WTC11 (cell line): ENCODE measurements at regions not wholly inside any gene's neighbourhood (a gene's known extent, or its start where the extent isn't known, plus 50 kb on each side); places are given as distances from the start of the nearest gene placed in this dataset.

Experiments used
- ATAC-seq: fragments of 200-7000 bp; cut with Tn5 transposase; 2 replicates; pipeline ENCODE4 v1.10.0; 2021; ENCODE audit warnings: mild to moderate bottlenecking, moderate library complexity
- CTCF ChIA-PET: fragments of 300-600 bp; sonication (Branson Sonifier 250); formaldehyde crosslinking; loops from one replicate; lab custom pipeline; 2021; ENCODE audit warnings: antibody characterized with exemption; lab: Charles Lee
- POLR2A ChIA-PET: fragments of 350-600 bp; sonication (Branson Sonifier 250); formaldehyde crosslinking; loops from one replicate; lab custom pipeline; 2021; ENCODE audit warnings: antibody characterized with exemption; lab: Charles Lee
- DNase-seq: peaks from one replicate; pipeline ENCODE4 v3.0.0; 2021; ENCODE audit warnings: low spot score
- H3K27ac Mint-ChIP-seq: 2 replicates; pipeline ENCODE4 v1.8.0; 2021; ENCODE audit warnings: mixed read lengths
- H3K27me3 Mint-ChIP-seq: 2 replicates; pipeline ENCODE4 v1.8.0; 2021; ENCODE audit warnings: low read depth, mild to moderate bottlenecking, moderate library complexity, mixed read lengths
- H3K36me3 Mint-ChIP-seq: 2 replicates; pipeline ENCODE4 v1.8.0; 2021; ENCODE audit warnings: mixed read lengths
- H3K4me1 Mint-ChIP-seq: 2 replicates; pipeline ENCODE4 v1.8.0; 2022; ENCODE audit warnings: mixed read lengths
- H3K4me3 Mint-ChIP-seq: 2 replicates; pipeline ENCODE4 v1.8.0; 2021; ENCODE audit warnings: mild to moderate bottlenecking, moderate library complexity, mixed read lengths
- H3K9me3 Mint-ChIP-seq: 2 replicates; pipeline ENCODE4 v1.8.0; 2021; ENCODE audit warnings: mixed read lengths
- CREB1 ChIP-seq: sonication (generic); formaldehyde crosslinking; IDR thresholded peaks from 2 replicates; pipeline ENCODE4 v1.8.0; 2023; ENCODE audit warnings: mild to moderate bottlenecking, missing genetic modification reagents
- FOXJ3 ChIP-seq: sonication (generic); formaldehyde crosslinking; IDR thresholded peaks from 2 replicates; pipeline ENCODE4 v1.9.0; 2021; ENCODE audit warnings: missing genetic modification reagents, mild to moderate bottlenecking, borderline replicate concordance
- GRHL2 ChIP-seq: fragments of 250-450 bp; sonication (Bioruptor Pico); IDR thresholded peaks from 2 replicates; pipeline ENCODE4 v1.8.0; 2022; ENCODE audit warnings: mild to moderate bottlenecking, moderate library complexity; ENCODE audit not compliant: insufficient replicate concordance, severe bottlenecking
- HMGA2 ChIP-seq: fragments of 250-450 bp; sonication (Bioruptor Pico); IDR thresholded peaks from 2 replicates; pipeline ENCODE4 v1.4.0; 2021; ENCODE audit warnings: mild to moderate bottlenecking, moderate library complexity
- NFE2L1 ChIP-seq: sonication (generic); formaldehyde crosslinking; IDR thresholded peaks from 2 replicates; pipeline ENCODE4 v1.8.1; 2023; ENCODE audit warnings: missing genetic modification reagents
- PRRX2 ChIP-seq: fragments of 250-450 bp; sonication (Bioruptor Pico); IDR thresholded peaks from 2 replicates; pipeline ENCODE4 v1.8.0; 2021; ENCODE audit warnings: mild to moderate bottlenecking
- TCF7 ChIP-seq: sonication (generic); formaldehyde crosslinking; IDR thresholded peaks from 2 replicates; pipeline ENCODE4 v1.8.0; 2022; ENCODE audit warnings: mild to moderate bottlenecking, low read depth, missing genetic modification reagents, moderate library complexity
- ZNF219 ChIP-seq: sonication (generic); formaldehyde crosslinking; IDR thresholded peaks from 2 replicates; pipeline ENCODE4 v1.8.0; 2023; ENCODE audit warnings: missing genetic modification reagents, mild to moderate bottlenecking, borderline replicate concordance
- ZNF232 ChIP-seq: sonication (generic); formaldehyde crosslinking; IDR thresholded peaks from 2 replicates; pipeline ENCODE4 v1.8.0; 2022; ENCODE audit warnings: mild to moderate bottlenecking, missing genetic modification reagents
- ZNF317 ChIP-seq: sonication (generic); formaldehyde crosslinking; IDR thresholded peaks from 2 replicates; pipeline ENCODE4 v1.8.1; 2023; ENCODE audit warnings: low read depth, mild to moderate bottlenecking, moderate library complexity, missing genetic modification reagents, borderline replicate concordance
- ZNF423 ChIP-seq: fragments of 250-450 bp; sonication (Bioruptor Pico); IDR thresholded peaks from 2 replicates; pipeline ENCODE4 v2.1.2; 2022; ENCODE audit warnings: mild to moderate bottlenecking, moderate library complexity
- TF ChIP-seq, protein P1 (sequence below): sonication (generic); formaldehyde crosslinking; IDR thresholded peaks from 2 replicates; pipeline ENCODE4 v1.8.1; 2023; ENCODE audit warnings: mild to moderate bottlenecking, missing genetic modification reagents
- TF ChIP-seq, protein P2 (sequence below): fragments of 250-450 bp; sonication (Bioruptor Pico); IDR thresholded peaks from 2 replicates; pipeline ENCODE4 v2.1.2; 2022; ENCODE audit warnings: mild to moderate bottlenecking, moderate library complexity
- TF ChIP-seq, protein P3 (sequence below): sonication (generic); formaldehyde crosslinking; IDR thresholded peaks from 2 replicates; pipeline ENCODE4 v1.8.1; 2022; ENCODE audit warnings: mild to moderate bottlenecking, missing genetic modification reagents, moderate library complexity, borderline replicate concordance

DNA sequence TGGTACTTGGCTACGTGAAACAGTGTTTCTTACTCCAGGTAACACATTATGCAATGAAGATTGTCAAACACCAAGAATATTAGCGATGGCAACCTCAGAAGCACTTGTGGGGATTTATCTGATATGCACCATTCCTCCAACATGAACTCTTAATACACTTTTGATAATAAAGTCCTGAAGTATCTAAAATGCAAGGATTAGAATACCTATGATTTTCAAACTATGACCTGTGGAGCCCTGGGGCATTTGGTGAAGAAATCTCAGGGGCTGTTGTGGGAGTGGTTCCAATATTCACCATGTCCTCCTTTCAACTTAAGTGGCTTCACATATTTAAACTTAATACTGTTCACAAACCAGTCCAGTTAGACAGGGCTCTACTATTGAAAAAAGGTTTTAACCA lies 214.6 kb upstream of the POU5F2 start:
- Mint-ChIP-seq H3K36me3 (no peaks in the 10 kb centered on the region), H3K4me1 (peaks cover 10% of the 10 kb centered on the region), H3K4me3 (no peak overlapping the region), H3K27me3 (no peaks in the 10 kb centered on the region), H3K27ac (no peak overlapping the region), H3K9me3 (no peaks in the 10 kb centered on the region)
- ATAC-seq (no peak), DNase-seq (no peak)
- CTCF ChIA-PET = no interaction called here
- POLR2A ChIA-PET = no interaction called here
- TF ChIP-seq CREB1 = no peak

DNA sequence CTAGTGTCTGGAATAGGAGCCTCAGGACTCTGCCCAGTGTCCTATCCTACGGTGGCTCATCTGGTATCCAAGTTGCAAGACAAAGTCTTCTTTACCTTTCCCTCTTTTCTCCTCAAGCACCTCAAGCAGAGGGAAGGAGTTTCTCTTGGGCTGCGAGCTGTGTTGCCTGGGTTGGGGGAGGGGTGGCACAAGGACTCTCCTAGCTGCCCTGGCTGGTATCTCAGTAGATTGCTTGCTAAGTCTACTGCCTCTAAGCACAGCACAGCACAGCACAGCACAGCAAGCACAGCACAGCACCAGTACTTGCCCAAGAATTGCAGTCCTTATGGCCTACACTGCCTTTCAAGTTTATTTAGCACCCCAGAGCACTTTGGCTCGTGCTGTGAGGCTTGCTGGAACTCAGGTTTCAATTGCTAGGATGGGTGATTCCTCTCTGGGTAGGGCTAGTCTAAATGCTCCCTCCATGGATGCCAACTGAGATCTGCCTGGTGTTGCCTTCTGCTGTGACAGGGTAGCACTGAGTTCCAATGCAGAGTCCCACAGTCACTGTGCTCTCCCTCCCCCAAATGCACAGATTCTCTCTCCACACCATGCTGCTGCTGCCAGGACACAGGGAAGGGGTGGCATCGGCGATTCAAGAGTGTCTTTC lies 213.1 kb upstream of the POU5F2 start:
- no peaks in the 10 kb centered on the region for H3K27me3 Mint-ChIP-seq
- POLR2A ChIA-PET = no interaction called here
- no peak overlapping the region for H3K27ac Mint-ChIP-seq
- peaks cover 10% of the 10 kb centered on the region for H3K4me1 Mint-ChIP-seq
- CTCF ChIA-PET = interaction anchor here (1.0 kb wide), 1 partner anchor 55 kb away, joined by 3 read pairs; no protein-coding TSS in a partner anchor
- peaks cover 5% of the 10 kb centered on the region for H3K9me3 Mint-ChIP-seq
- peak; percentile 89 for ATAC-seq
- TF ChIP-seq ZNF317 (CRISPR knock-in tag) (no peak), FOXJ3 (no peak), PRRX2 (no peak), GRHL2 (CRISPR knock-in tag) (no peak), ZNF219 (no peak), ZNF423 (no peak), NFE2L1 (CRISPR knock-in tag) (no peak)
- TF ChIP-seq, protein P1, sequence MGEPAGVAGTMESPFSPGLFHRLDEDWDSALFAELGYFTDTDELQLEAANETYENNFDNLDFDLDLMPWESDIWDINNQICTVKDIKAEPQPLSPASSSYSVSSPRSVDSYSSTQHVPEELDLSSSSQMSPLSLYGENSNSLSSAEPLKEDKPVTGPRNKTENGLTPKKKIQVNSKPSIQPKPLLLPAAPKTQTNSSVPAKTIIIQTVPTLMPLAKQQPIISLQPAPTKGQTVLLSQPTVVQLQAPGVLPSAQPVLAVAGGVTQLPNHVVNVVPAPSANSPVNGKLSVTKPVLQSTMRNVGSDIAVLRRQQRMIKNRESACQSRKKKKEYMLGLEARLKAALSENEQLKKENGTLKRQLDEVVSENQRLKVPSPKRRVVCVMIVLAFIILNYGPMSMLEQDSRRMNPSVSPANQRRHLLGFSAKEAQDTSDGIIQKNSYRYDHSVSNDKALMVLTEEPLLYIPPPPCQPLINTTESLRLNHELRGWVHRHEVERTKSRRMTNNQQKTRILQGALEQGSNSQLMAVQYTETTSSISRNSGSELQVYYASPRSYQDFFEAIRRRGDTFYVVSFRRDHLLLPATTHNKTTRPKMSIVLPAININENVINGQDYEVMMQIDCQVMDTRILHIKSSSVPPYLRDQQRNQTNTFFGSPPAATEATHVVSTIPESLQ (CRISPR knock-in tag) = no peak
- TF ChIP-seq, protein P2, sequence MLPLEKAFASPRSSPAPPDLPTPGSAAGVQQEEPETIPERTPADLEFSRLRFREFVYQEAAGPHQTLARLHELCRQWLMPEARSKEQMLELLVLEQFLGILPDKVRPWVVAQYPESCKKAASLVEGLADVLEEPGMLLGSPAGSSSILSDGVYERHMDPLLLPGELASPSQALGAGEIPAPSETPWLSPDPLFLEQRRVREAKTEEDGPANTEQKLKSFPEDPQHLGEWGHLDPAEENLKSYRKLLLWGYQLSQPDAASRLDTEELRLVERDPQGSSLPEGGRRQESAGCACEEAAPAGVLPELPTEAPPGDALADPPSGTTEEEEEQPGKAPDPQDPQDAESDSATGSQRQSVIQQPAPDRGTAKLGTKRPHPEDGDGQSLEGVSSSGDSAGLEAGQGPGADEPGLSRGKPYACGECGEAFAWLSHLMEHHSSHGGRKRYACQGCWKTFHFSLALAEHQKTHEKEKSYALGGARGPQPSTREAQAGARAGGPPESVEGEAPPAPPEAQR (CRISPR knock-in tag) = no peak
- DNase-seq = no peak
- no peak overlapping the region for H3K4me3 Mint-ChIP-seq
- no peaks in the 10 kb centered on the region for H3K36me3 Mint-ChIP-seq

DNA sequence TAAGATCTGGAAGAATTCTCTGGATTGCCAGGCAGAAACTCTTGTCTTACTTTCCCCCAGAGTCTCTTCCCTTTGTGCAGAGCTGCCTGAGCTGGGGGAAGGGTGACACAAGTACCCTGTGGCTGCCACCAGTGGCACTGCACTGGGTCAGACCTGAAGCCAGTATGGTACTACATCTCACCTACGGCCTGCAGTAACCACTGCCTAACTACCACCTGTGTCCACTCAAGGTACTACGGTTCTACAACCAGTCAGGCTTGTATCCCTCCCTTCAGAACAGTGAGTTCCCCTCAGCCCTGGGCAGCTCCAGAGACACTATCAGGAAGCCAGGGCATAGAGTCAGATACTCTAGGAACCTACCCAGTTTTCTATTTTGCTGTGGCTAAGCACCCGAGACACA lies 212.0 kb upstream of the POU5F2 start:
- peak; percentile 59 for ATAC-seq
- peaks cover 10% of the 10 kb centered on the region for H3K4me1 Mint-ChIP-seq

More for the DNA sequence above, 212.0 kb upstream of the POU5F2 start:
- TF ChIP-seq, protein P3, sequence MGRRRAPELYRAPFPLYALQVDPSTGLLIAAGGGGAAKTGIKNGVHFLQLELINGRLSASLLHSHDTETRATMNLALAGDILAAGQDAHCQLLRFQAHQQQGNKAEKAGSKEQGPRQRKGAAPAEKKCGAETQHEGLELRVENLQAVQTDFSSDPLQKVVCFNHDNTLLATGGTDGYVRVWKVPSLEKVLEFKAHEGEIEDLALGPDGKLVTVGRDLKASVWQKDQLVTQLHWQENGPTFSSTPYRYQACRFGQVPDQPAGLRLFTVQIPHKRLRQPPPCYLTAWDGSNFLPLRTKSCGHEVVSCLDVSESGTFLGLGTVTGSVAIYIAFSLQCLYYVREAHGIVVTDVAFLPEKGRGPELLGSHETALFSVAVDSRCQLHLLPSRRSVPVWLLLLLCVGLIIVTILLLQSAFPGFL (CRISPR knock-in tag) = no peak
- TF ChIP-seq, protein P1 (CRISPR knock-in tag) = no peak
- TF ChIP-seq TCF7 (CRISPR knock-in tag) (no peak), HMGA2 (no peak), ZNF232 (CRISPR knock-in tag) (no peak)
- Mint-ChIP-seq H3K4me3 (no peak overlapping the region), H3K27ac (no peak overlapping the region), H3K9me3 (peaks cover 5% of the 10 kb centered on the region), H3K36me3 (no peaks in the 10 kb centered on the region), H3K27me3 (no peaks in the 10 kb centered on the region)
- POLR2A ChIA-PET = no interaction called here
- DNase-seq = no peak
- CTCF ChIA-PET = no interaction called here
